SK-N-SH (cell line): ENCODE measurements at regions not wholly inside any gene's neighbourhood (a gene's known extent, or its start where the extent isn't known, plus 50 kb on each side); places are given as distances from the start of the nearest gene placed in this dataset.

Experiments used
- CTCF ChIA-PET: fragments of 300-600, 350-600 bp; formaldehyde crosslinking; extraction: SDS; loops from one replicate; lab custom pipeline; 2021; lab: Yijun Ruan, JAX
- POLR2A ChIA-PET: fragments of 350-600 bp; sonication (Branson Sonifier 250); formaldehyde crosslinking; extraction: SDS; loops from one replicate; lab custom pipeline; 2020; ENCODE audit warnings: antibody characterized with exemption, inconsistent platforms; lab: Yijun Ruan, JAX
- DNase-seq: peaks from one replicate; pipeline ENCODE4 v3.0.0; 2012
- H2AFZ ChIP-seq: fragments of 200-600 bp; sonication (generic); 2 replicates; pipeline ENCODE4 v1.8.1; 2016; ENCODE audit warnings: antibody characterized with exemption, mild to moderate bottlenecking, low read depth
- H3F3A ChIP-seq: fragments of 200-600 bp; sonication (generic); replicated peaks from 2 replicates; pipeline ENCODE3; 2016; ENCODE audit warnings: antibody characterized with exemption, mild to moderate bottlenecking; ENCODE audit not compliant: insufficient read depth
- H3K27ac ChIP-seq, 2 experiments: fragments of 200-500 bp in 1 of 2; fragments of 200-600 bp in 1 of 2; sonication (Bioruptor generic) in 1 of 2; sonication (generic), shearing (Covaris generic) in 1 of 2; 2 replicates each; pipeline versions ENCODE4 v1.5.1 to v1.6.1; 2014 to 2016; ENCODE audit warnings: low read depth in 2 of 2, inconsistent platforms in 1 of 2, low read length in 1 of 2, mild to moderate bottlenecking in 1 of 2, mixed read lengths in 1 of 2
- H3K27me3 ChIP-seq: fragments of 200-600 bp; sonication (generic), shearing (Covaris generic); 2 replicates; pipeline ENCODE4 v1.6.1; 2016; ENCODE audit warnings: mixed run types; ENCODE audit not compliant: insufficient read depth
- H3K36me3 ChIP-seq, 2 experiments: fragments of 200-500 bp in 1 of 2; fragments of 200-600 bp in 1 of 2; sonication (Bioruptor generic) in 1 of 2; sonication (generic) in 1 of 2; replicated peaks in 1 of 2; 2 replicates each; pipeline versions ENCODE3 to v1.5.1; 2014 to 2016; ENCODE audit warnings: low read length in 1 of 2, mild to moderate bottlenecking in 1 of 2; ENCODE audit not compliant: insufficient read depth in 2 of 2, control insufficient read depth in 1 of 2
- H3K4me1 ChIP-seq, 2 experiments: fragments of 200-500 bp in 1 of 2; fragments of 200-600 bp in 1 of 2; sonication (Bioruptor generic) in 1 of 2; sonication (generic), shearing (Covaris generic) in 1 of 2; 2 replicates each; pipeline versions ENCODE4 v1.5.1 to v1.6.1; 2014 to 2016; ENCODE audit warnings: low read depth in 1 of 2, low read length in 1 of 2, mixed run types in 1 of 2; ENCODE audit not compliant: insufficient read depth in 2 of 2, control insufficient read depth in 1 of 2
- H3K4me2 ChIP-seq: fragments of 200-600 bp; sonication (generic), shearing (Covaris generic); 2 replicates; pipeline ENCODE4 v1.6.1; 2017; ENCODE audit warnings: mixed run types
- H3K4me3 ChIP-seq, 2 experiments: fragments of 200-500 bp in 1 of 2; fragments of 200-600 bp in 1 of 2; sonication (Bioruptor generic) in 1 of 2; sonication (generic), shearing (Covaris generic) in 1 of 2; 2 replicates each; pipeline versions ENCODE4 v1.5.1 to v1.8.1; 2014 to 2016; ENCODE audit warnings: low read depth in 2 of 2, inconsistent platforms in 1 of 2, low read length in 1 of 2, mild to moderate bottlenecking in 1 of 2, mixed read lengths in 1 of 2, moderate library complexity in 1 of 2
- H3K79me2 ChIP-seq: fragments of 200-600 bp; sonication (generic); 2 replicates; pipeline ENCODE4 v1.8.1; 2017; ENCODE audit warnings: mild to moderate bottlenecking; ENCODE audit not compliant: insufficient read depth
- H3K9ac ChIP-seq: fragments of 200-600 bp; sonication (generic); 2 replicates; pipeline ENCODE4 v1.6.1; 2017; ENCODE audit warnings: mixed run types
- H3K9me2 ChIP-seq: fragments of 200-600 bp; sonication (generic); 2 replicates; pipeline ENCODE4 v1.6.1; 2017; ENCODE audit warnings: mixed run types
- H3K9me3 ChIP-seq: fragments of 200-600 bp; sonication (generic); 2 replicates; pipeline ENCODE4 v1.6.1; 2017; ENCODE audit warnings: mixed run types, mild to moderate bottlenecking, moderate library complexity
- H4K20me1 ChIP-seq: fragments of 200-600 bp; sonication (generic); 2 replicates; pipeline ENCODE4 v1.6.1; 2017; ENCODE audit warnings: mild to moderate bottlenecking, mixed run types; ENCODE audit not compliant: insufficient read depth
- CTCF ChIP-seq: fragments of 200-600 bp; sonication (generic); IDR thresholded peaks from 2 replicates; pipeline ENCODE4 v1.6.1; 2017; ENCODE audit warnings: antibody characterized with exemption, mild to moderate bottlenecking, moderate library complexity
- ELF1 ChIP-seq: IDR thresholded peaks from 2 replicates; pipeline ENCODE4 v1.4.0; 2012
- EP300 ChIP-seq, 2 experiments: IDR thresholded peaks; 2 replicates each; pipeline versions ENCODE4 v1.4.0 to v1.6.1; 2012; ENCODE audit warnings: borderline replicate concordance in 1 of 2, low read depth in 1 of 2, low read length in 1 of 2
- FOXJ3 ChIP-seq: sonication (generic); formaldehyde crosslinking; IDR thresholded peaks from 2 replicates; pipeline ENCODE4 v1.5.1; 2020; ENCODE audit warnings: mild to moderate bottlenecking, missing genetic modification reagents
- GABPA ChIP-seq: IDR thresholded peaks from 2 replicates; pipeline ENCODE4 v1.4.0; 2012; ENCODE audit warnings: low read depth, mild to moderate bottlenecking
- GATA2 ChIP-seq: sonication (generic); formaldehyde crosslinking; IDR thresholded peaks from 2 replicates; pipeline ENCODE4 v1.5.0; 2020; ENCODE audit warnings: mild to moderate bottlenecking, missing genetic modification reagents
- IRF3 ChIP-seq: fragments of 150-350 bp; IDR thresholded peaks from 2 replicates; pipeline ENCODE4 v1.6.1; 2016; ENCODE audit warnings: mild to moderate bottlenecking, low read depth, low read length
- JUND ChIP-seq: IDR thresholded peaks from 2 replicates; pipeline ENCODE4 v1.4.0; 2012
- MEF2A ChIP-seq: IDR thresholded peaks from 2 replicates; pipeline ENCODE4 v1.4.0; 2012; ENCODE audit warnings: low read depth, borderline replicate concordance
- NFIC ChIP-seq: IDR thresholded peaks from 2 replicates; pipeline ENCODE4 v1.4.0; 2012; ENCODE audit warnings: borderline replicate concordance
- NRF1 ChIP-seq: IDR thresholded peaks from 2 replicates; pipeline ENCODE4 v1.6.1; 2012; ENCODE audit warnings: low read depth, mild to moderate bottlenecking, low read length
- POLR2AphosphoS5 ChIP-seq: IDR thresholded peaks from 2 replicates; pipeline ENCODE4 v1.6.1; 2012; ENCODE audit warnings: low read depth, low read length
- RCOR1 ChIP-seq: fragments of 150-350 bp; IDR thresholded peaks from 2 replicates; pipeline ENCODE4 v1.6.1; 2017; ENCODE audit warnings: antibody characterized with exemption, low read length
- TAF1 ChIP-seq: IDR thresholded peaks from 2 replicates; pipeline ENCODE4 v1.6.1; 2012; ENCODE audit warnings: low read depth, mild to moderate bottlenecking, low read length, moderate library complexity, borderline replicate concordance
- TCF12 ChIP-seq: IDR thresholded peaks from 2 replicates; pipeline ENCODE4 v1.4.0; 2012
- TEAD4 ChIP-seq: IDR thresholded peaks from 2 replicates; pipeline ENCODE4 v1.4.0; 2012; ENCODE audit warnings: mild to moderate bottlenecking, borderline replicate concordance; ENCODE audit not compliant: insufficient read depth
- USF2 ChIP-seq: fragments of 150-350 bp; IDR thresholded peaks from 2 replicates; pipeline ENCODE4 v1.6.1; 2017; ENCODE audit warnings: antibody characterized with exemption, low read length, low read depth, borderline replicate concordance
- YY1 ChIP-seq: IDR thresholded peaks from 2 replicates; pipeline ENCODE4 v1.4.0; 2012; ENCODE audit warnings: low read depth, mild to moderate bottlenecking
- ZBTB33 ChIP-seq: IDR thresholded peaks from 2 replicates; pipeline ENCODE4 v1.4.0; 2012; ENCODE audit warnings: low read depth, borderline replicate concordance
- WGBS: methylation state at CpG from one replicate; pipeline ENCODE4 v1.1.6; 2017; ENCODE audit warnings: low lambda C conversion rate; 5-methylcytosine and 5-hydroxymethylcytosine counted together

GRCh38 chr4:130511776-130512175 is 1415.8 kb downstream of the C4orf33 start:
- H3K36me3 ChIP-seq: no peaks in the 10 kb centered on the region

GRCh38 chr4:130524057-130524456 is 1428.1 kb downstream of the C4orf33 start:
- DNase-seq: no peak
- no peak overlapping the region for H3K27ac ChIP-seq
- H3K9ac ChIP-seq: no peak overlapping the region
- H3K27me3 ChIP-seq: no peaks in the 10 kb centered on the region
- no peak overlapping the region for H3K4me2 ChIP-seq
- no peak overlapping the region for H3K4me3 ChIP-seq
- no peaks in the 10 kb centered on the region for H3K9me2 ChIP-seq
- no peaks in the 10 kb centered on the region for H3K79me2 ChIP-seq
- TF ChIP-seq USF2 (no peak), GATA2 (no peak), TCF12 (no peak), POLR2AphosphoS5 (no peak), NFIC (no peak)
- TF ChIP-seq, all 33 proteins: peak for 0
- Histone ChIP-seq H3K4me1 (no peaks in the 10 kb centered on the region), H4K20me1 (no peaks in the 10 kb centered on the region), H3F3A (no peaks in the 10 kb centered on the region), H3K9me3 (no peaks in the 10 kb centered on the region), H2AFZ (no peak overlapping the region), H3K36me3 (no peaks in the 10 kb centered on the region)
- POLR2A ChIA-PET: no interaction called here
- CTCF ChIA-PET: interaction anchor here (1.3 kb wide), 1 partner anchor 14 kb away, joined by 3 read pairs; no protein-coding TSS in a partner anchor
- WGBS: 14% methylated on average over 1 of the region's 1 CpG

More at GRCh38 chr4:130511776-130512175, 1415.8 kb downstream of the C4orf33 start:
- Histone ChIP-seq H3K4me3 (no peak overlapping the region), H3K27me3 (no peaks in the 10 kb centered on the region), H3K4me2 (no peak overlapping the region), H4K20me1 (no peaks in the 10 kb centered on the region), H3K9me3 (no peaks in the 10 kb centered on the region), H3F3A (no peaks in the 10 kb centered on the region), H3K79me2 (no peaks in the 10 kb centered on the region), H3K27ac (no peak overlapping the region), H3K9ac (no peak overlapping the region), H3K9me2 (no peaks in the 10 kb centered on the region), H3K4me1 (no peaks in the 10 kb centered on the region), H2AFZ (no peak overlapping the region)
- ChIA-PET CTCF (no interaction called here), POLR2A (no interaction called here)
- no peak for DNase-seq
- WGBS: 2% methylated on average over 5 of the region's 5 CpGs
- TF ChIP-seq ELF1: no peak
- no peak for TF ChIP-seq FOXJ3 (CRISPR knock-in tag)
- no peak for TF ChIP-seq TCF12
- TF ChIP-seq MEF2A: no peak
- TF ChIP-seq EP300 (IDR thresholded peaks at IDR 0.05; ENCODE audit: borderline replicate concordance in 1 of 2, low read depth in 1 of 2, low read length in 1 of 2): no peak
- no peak for TF ChIP-seq TAF1
- no peak for TF ChIP-seq RCOR1
- TF ChIP-seq TEAD4: no peak

- 9% methylated on average over 5 of the region's 5 CpGs for WGBS
- no peaks in the 10 kb centered on the region; the same call in 1 of the 2 replicates for H3K27me3 ChIP-seq
- H3K27ac ChIP-seq: no peak overlapping the region
- H3K4me2 ChIP-seq: no peak overlapping the region
- H2AFZ ChIP-seq: no peak overlapping the region
- no peaks in the 10 kb centered on the region for H3K9me2 ChIP-seq
- ChIA-PET CTCF (no interaction called here), POLR2A (no interaction called here)
- H3K36me3 ChIP-seq: no peaks in the 10 kb centered on the region
- no peaks in the 10 kb centered on the region for H3K9me3 ChIP-seq
- H3K9ac ChIP-seq: no peak overlapping the region
- H3K79me2 ChIP-seq: no peaks in the 10 kb centered on the region
- no peaks in the 10 kb centered on the region for H3F3A ChIP-seq
- H3K4me1 ChIP-seq: peaks cover 0 to 5% of the 10 kb centered on the region in 2 experiments; a peak in 1 of 4 replicates
- no peak for DNase-seq
- no peaks in the 10 kb centered on the region for H4K20me1 ChIP-seq
- H3K4me3 ChIP-seq: no peak overlapping the region
- no peak for TF ChIP-seq TEAD4
- TF ChIP-seq POLR2AphosphoS5: no peak
- TF ChIP-seq GABPA: no peak
- TF ChIP-seq CTCF: no peak
- TF ChIP-seq JUND: no peak
- no peak for TF ChIP-seq NRF1
- TF ChIP-seq IRF3: no peak
- no peak for TF ChIP-seq ZBTB33
- TF ChIP-seq YY1: no peak
These were observed 1434.6 kb downstream of the C4orf33 start for GRCh38 chr4:130530505-130530904.
